H1 (cell line): ENCODE measurements at regions not wholly inside any gene's neighbourhood (a gene's known extent, or its start where the extent isn't known, plus 50 kb on each side); places are given as distances from the start of the nearest gene placed in this dataset.
A peak's percentile ranks its signal among the peaks of the same experiment; 100 is the strongest.

ENCODE experiments used
- CTCF ChIA-PET: fragments of 300-600 bp; sonication (Branson Sonifier 250); formaldehyde crosslinking; loops from one replicate; lab custom pipeline; 2021; ENCODE audit not compliant: partially characterized antibody; lab: Charles Lee
- POLR2A ChIA-PET: fragments of 300-600 bp; sonication (Branson Sonifier 250); formaldehyde crosslinking; loops from one replicate; lab custom pipeline; 2021; ENCODE audit warnings: inconsistent platforms; ENCODE audit not compliant: partially characterized antibody; lab: Charles Lee
- DNase-seq, 2 experiments: peaks; one replicate each; pipeline versions ENCODE4 v3.0.0 to v3.0.0-alpha.2; 2010 to 2022; ENCODE audit warnings: low spot score in 2 of 2, low read depth in 1 of 2, mixed read lengths in 1 of 2
- FAIRE-seq: peaks from 2 replicates; lab custom pipeline; 2011; peaks lifted over from hg19 to GRCh38; lab: Jason Lieb, UNC
- H2AFZ ChIP-seq: 2 replicates; pipeline ENCODE4 v1.8.1; 2012; ENCODE audit warnings: low read length, inconsistent platforms
- H2AK5ac ChIP-seq: 2 replicates; pipeline ENCODE4 v1.6.1; 2013; ENCODE audit warnings: low read depth, low read length
- H2BK120ac ChIP-seq: replicated peaks from 2 replicates; pipeline ENCODE3; 2013; ENCODE audit warnings: low read depth, low read length, inconsistent platforms
- H2BK12ac ChIP-seq: 2 replicates; pipeline ENCODE4 v1.6.1; 2013; ENCODE audit warnings: low read depth, low read length
- H2BK15ac ChIP-seq: 2 replicates; pipeline ENCODE4 v1.6.1; 2013; ENCODE audit warnings: low read length
- H2BK20ac ChIP-seq: 2 replicates; pipeline ENCODE4 v1.6.1; 2013; ENCODE audit warnings: low read length
- H2BK5ac ChIP-seq: 2 replicates; pipeline ENCODE4 v1.6.1; 2013; ENCODE audit warnings: low read depth, low read length
- H3K14ac ChIP-seq: 2 replicates; pipeline ENCODE4 v1.6.1; 2013; ENCODE audit warnings: inconsistent platforms; ENCODE audit not compliant: insufficient read length
- H3K18ac ChIP-seq: 2 replicates; pipeline ENCODE4 v1.6.1; 2013; ENCODE audit warnings: low read length; ENCODE audit errors: extremely low read depth
- H3K23ac ChIP-seq: 2 replicates; pipeline ENCODE4 v1.6.1; 2013; ENCODE audit warnings: inconsistent platforms; ENCODE audit not compliant: insufficient read length
- H3K23me2 ChIP-seq: 2 replicates; pipeline ENCODE4 v1.6.1; 2013; ENCODE audit warnings: low read depth, low read length
- H3K27ac ChIP-seq: 2 replicates; pipeline ENCODE4 v1.6.1; 2011; ENCODE audit warnings: low read depth, low read length, inconsistent platforms
- H3K27me3 ChIP-seq, 4 experiments: replicated peaks in 1 of 4; 1 replicate in 1 of 4; 2 replicates in 3 of 4; pipeline versions ENCODE4 v1.6.1 to v1.8.1; 2011 to 2013; ENCODE audit warnings: low read length in 3 of 4, mild to moderate bottlenecking in 3 of 4, inconsistent platforms in 2 of 4, mixed read lengths in 2 of 4, moderate library complexity in 1 of 4; ENCODE audit not compliant: control insufficient read depth in 3 of 4, insufficient read depth in 3 of 4; ENCODE audit errors: extremely low read depth in 1 of 4
- H3K36me3 ChIP-seq, 4 experiments: 2 replicates each; pipeline versions ENCODE4 v1.6.1 to v1.8.1; 2011 to 2013; ENCODE audit warnings: mild to moderate bottlenecking in 4 of 4, low read length in 3 of 4, moderate library complexity in 2 of 4, control low read depth in 1 of 4, inconsistent platforms in 1 of 4; ENCODE audit not compliant: insufficient read depth in 4 of 4, control insufficient read depth in 2 of 4
- H3K4ac ChIP-seq: replicated peaks from 2 replicates; pipeline ENCODE3; 2013; ENCODE audit warnings: low read length, low read depth, mixed read lengths, inconsistent platforms; ENCODE audit not compliant: insufficient read length
- H3K4me1 ChIP-seq, 4 experiments: replicated peaks in 1 of 4; 1 replicate in 1 of 4; 2 replicates in 3 of 4; pipeline versions ENCODE4 v1.6.1 to v1.8.1; 2011 to 2013; ENCODE audit warnings: low read length in 3 of 4, inconsistent platforms in 2 of 4, mixed read lengths in 1 of 4; ENCODE audit not compliant: insufficient read depth in 4 of 4, control insufficient read depth in 3 of 4
- H3K4me2 ChIP-seq, 2 experiments: 2 replicates each; pipeline versions ENCODE4 v1.6.1 to v1.8.1; 2011 to 2013; ENCODE audit warnings: low read depth in 2 of 2, low read length in 2 of 2, control low read depth in 1 of 2, inconsistent platforms in 1 of 2, mild to moderate bottlenecking in 1 of 2; ENCODE audit not compliant: insufficient read depth in 1 of 2
- H3K4me3 ChIP-seq, 4 experiments: fragments of 200-600, 300-600 bp in 1 of 4; sonication (generic), shearing (Covaris generic), sonication (Bioruptor Twin) in 1 of 4; 2 replicates each; pipeline versions ENCODE4 v1.5.1 to v1.8.1; 2011 to 2016; ENCODE audit warnings: low read length in 4 of 4, low read depth in 3 of 4, control low read depth in 2 of 4, inconsistent platforms in 2 of 4, mild to moderate bottlenecking in 2 of 4, mixed read lengths in 1 of 4, moderate library complexity in 1 of 4; ENCODE audit not compliant: insufficient read depth in 2 of 4; ENCODE audit errors: extremely low read depth in 1 of 4
- H3K56ac ChIP-seq: replicated peaks from 2 replicates; pipeline ENCODE3; 2013; ENCODE audit warnings: low read depth, mild to moderate bottlenecking, mixed read lengths, low read length, inconsistent platforms; ENCODE audit not compliant: insufficient read length
- H3K79me1 ChIP-seq: 2 replicates; pipeline ENCODE4 v1.6.1; 2013; ENCODE audit warnings: low read depth, low read length, control low read depth
- H3K79me2 ChIP-seq, 2 experiments: 2 replicates each; pipeline versions ENCODE4 v1.6.1 to v1.8.1; 2012 to 2013; ENCODE audit warnings: low read length in 2 of 2, mild to moderate bottlenecking in 2 of 2, inconsistent platforms in 1 of 2; ENCODE audit not compliant: insufficient read depth in 2 of 2, control insufficient read depth in 1 of 2
- H3K9ac ChIP-seq, 4 experiments: replicated peaks in 1 of 4; 1 replicate in 1 of 4; 2 replicates in 3 of 4; pipeline versions ENCODE4 v1.6.1 to v1.8.1; 2011 to 2013; ENCODE audit warnings: low read depth in 3 of 4, low read length in 3 of 4, control low read depth in 2 of 4, mild to moderate bottlenecking in 2 of 4, moderate library complexity in 2 of 4, inconsistent platforms in 1 of 4; ENCODE audit errors: extremely low read depth in 1 of 4
- H3K9me3 ChIP-seq, 2 experiments: 2 replicates each; pipeline versions ENCODE4 v1.6.1 to v1.8.1; 2012 to 2013; ENCODE audit warnings: mild to moderate bottlenecking in 2 of 2, moderate library complexity in 2 of 2, control low read depth in 1 of 2, inconsistent platforms in 1 of 2, low read depth in 1 of 2, low read length in 1 of 2, mixed read lengths in 1 of 2; ENCODE audit not compliant: insufficient read depth in 2 of 2
- H4K20me1 ChIP-seq, 2 experiments: replicated peaks in 1 of 2; 2 replicates each; pipeline versions ENCODE3 to v1.8.1; 2011 to 2013; ENCODE audit warnings: inconsistent platforms in 2 of 2, low read length in 2 of 2, mild to moderate bottlenecking in 1 of 2; ENCODE audit not compliant: insufficient read depth in 2 of 2, control insufficient read depth in 1 of 2
- H4K5ac ChIP-seq: 2 replicates; pipeline ENCODE4 v1.6.1; 2013; ENCODE audit warnings: low read length, low read depth, mixed read lengths, inconsistent platforms; ENCODE audit not compliant: insufficient read length
- H4K8ac ChIP-seq: 2 replicates; pipeline ENCODE4 v1.8.0; 2013; ENCODE audit warnings: mild to moderate bottlenecking, moderate library complexity, low read length, inconsistent platforms; ENCODE audit not compliant: insufficient read depth; ENCODE audit errors: extremely low read depth
- H4K91ac ChIP-seq: replicated peaks from 2 replicates; pipeline ENCODE3; 2013; ENCODE audit warnings: low read length, mixed read lengths, inconsistent platforms; ENCODE audit not compliant: insufficient read length
- BACH1 ChIP-seq: IDR thresholded peaks from 2 replicates; pipeline ENCODE4 v1.6.1; 2012; ENCODE audit warnings: low read length, improper control_type of control experiment
- JUND ChIP-seq: IDR thresholded peaks from 2 replicates; pipeline ENCODE4 v1.6.1; 2011; ENCODE audit warnings: mild to moderate bottlenecking, improper control_type of control experiment, low read length
- MAFK ChIP-seq: IDR thresholded peaks from 2 replicates; pipeline ENCODE4 v1.6.1; 2012; ENCODE audit warnings: low read depth, mild to moderate bottlenecking, improper control_type of control experiment, low read length
- RFX5 ChIP-seq: IDR thresholded peaks from 2 replicates; pipeline ENCODE4 v1.6.1; 2011; ENCODE audit warnings: low read depth, low read length, improper control_type of control experiment, borderline replicate concordance
- RNF2 ChIP-seq: fragments of 200-900, 300-1000 bp; sonication (generic); IDR thresholded peaks from 2 replicates; pipeline ENCODE4 v1.7.1; 2016; ENCODE audit warnings: borderline replicate concordance, low read depth, mild to moderate bottlenecking, antibody characterized with exemption, low read length; ENCODE audit not compliant: poor library complexity, severe bottlenecking; ENCODE audit errors: missing control alignments
- RXRA ChIP-seq: IDR thresholded peaks from 2 replicates; pipeline ENCODE4 v1.6.1; 2011; ENCODE audit warnings: low read depth, mild to moderate bottlenecking, low read length, moderate library complexity; ENCODE audit not compliant: insufficient read depth
- SIN3A ChIP-seq, 2 experiments: IDR thresholded peaks in 1 of 2; conservative IDR thresholded peaks in 1 of 2; 2 replicates each; pipeline ENCODE4 v1.6.1; 2011 to 2012; ENCODE audit warnings: low read length in 2 of 2, improper control_type of control experiment in 1 of 2, low read depth in 1 of 2, mild to moderate bottlenecking in 1 of 2
- SIRT6 ChIP-seq: IDR thresholded peaks from one replicate; pipeline ENCODE4 v1.7.1; 2012; ENCODE audit warnings: low read length, inconsistent platforms
- TAF1 ChIP-seq: IDR thresholded peaks from 2 replicates; pipeline ENCODE4 v1.6.1; 2011; ENCODE audit warnings: mild to moderate bottlenecking, low read depth, low read length
- WGBS, 2 experiments: shearing (Covaris generic) in 1 of 2; methylation state at CpG; one replicate each; pipeline versions ENCODE4 v1.1.6 to v1.1.7; 2013 to 2015; ENCODE audit warnings: low lambda C conversion rate in 2 of 2, mixed read lengths in 2 of 2, inconsistent platforms in 1 of 2, low coverage in 1 of 2, missing lambda C conversion rate in 1 of 2; ENCODE audit not compliant: insufficient replicate concordance in 2 of 2, insufficient coverage in 1 of 2, insufficient read length in 1 of 2; ENCODE audit errors: extremely low coverage in 1 of 2, missing lambda C conversion rate in 1 of 2; 5-methylcytosine and 5-hydroxymethylcytosine counted together

DNA sequence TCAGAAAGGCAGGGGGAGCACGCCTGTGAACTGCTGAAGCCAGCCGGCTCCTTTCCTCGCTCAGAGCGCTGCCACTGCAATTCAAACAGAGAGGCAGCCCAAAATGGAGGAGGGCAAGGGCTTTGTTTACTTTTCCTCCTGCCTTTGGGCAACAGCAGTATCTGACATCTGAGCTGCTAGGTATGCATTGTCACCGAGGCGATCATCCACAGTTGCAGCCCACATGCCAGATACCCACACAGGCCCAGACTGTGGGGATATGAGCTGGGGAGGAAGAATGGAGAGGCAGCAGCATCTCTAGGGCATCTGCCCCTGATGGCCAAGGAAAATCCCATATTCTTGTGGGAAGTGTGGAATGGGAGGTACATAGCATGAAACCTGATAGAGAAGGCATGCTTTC is 357.1 kb downstream of the BARHL2 start:
- H3K4me2 ChIP-seq, result no peak overlapping the region
- H2BK20ac ChIP-seq, result no peak overlapping the region
- no peak overlapping the region for H4K8ac ChIP-seq
- H3K4me1 ChIP-seq, result peaks cover 0 to 2% (median 0%) of the 10 kb centered on the region in 4 experiments; a peak in 1 of 7 replicates
- WGBS, 2 experiments, result 84% methylated on average over 6 of the region's 6 CpGs; no CpG with 5 or more reads in 1 of the 2 experiments
- DNase-seq, result no peak
- H3K36me3 ChIP-seq, result no peaks in the 10 kb centered on the region
- POLR2A ChIA-PET, result interaction anchor here (0.8 kb wide), 1 partner anchor 24 kb away, joined by 3 read pairs; no protein-coding TSS in a partner anchor
- no peak overlapping the region for H3K18ac ChIP-seq
- TF ChIP-seq JUND (no peak), RFX5 (no peak), RXRA (no peak), BACH1 (no peak), TAF1 (no peak), SIRT6 (no peak), SIN3A (conservative IDR thresholded peaks at IDR 0.05 in 1 of 2, IDR thresholded peaks at IDR 0.05 in 1 of 2; ENCODE audit: low read depth in 1 of 2, low read length in 2 of 2) (no peak), MAFK (no peak), RNF2 (no peak)
- H2BK120ac ChIP-seq, result no peak overlapping the region
- no peak overlapping the region for H3K14ac ChIP-seq
- no peak overlapping the region for H2AK5ac ChIP-seq
- no peak overlapping the region for H3K23ac ChIP-seq
- H4K20me1 ChIP-seq, result no peaks in the 10 kb centered on the region
- H3K4me3 ChIP-seq, result no peak overlapping the region
- no peaks in the 10 kb centered on the region; the same call in 1 of the 2 replicates for H3K79me1 ChIP-seq
- no peak overlapping the region for H4K91ac ChIP-seq
- no peak overlapping the region for H3K9ac ChIP-seq
- peak overlapping the region; percentile 67; the same call in 1 of the 2 replicates for H2AFZ ChIP-seq
- no peak overlapping the region for H4K5ac ChIP-seq
- no peaks in the 10 kb centered on the region for H3K27me3 ChIP-seq
- no peak overlapping the region for H3K27ac ChIP-seq
- no peak overlapping the region for H3K4ac ChIP-seq
- H2BK15ac ChIP-seq, result no peak overlapping the region; the same call in 1 of the 2 replicates
- no peak overlapping the region for H3K56ac ChIP-seq
- CTCF ChIA-PET, result interaction anchor here (0.8 to 1.5 kb wide), 6 partner anchors 9 to 245 kb away, joined by 3 to 4 read pairs (median 4); no protein-coding TSS in a partner anchor
- FAIRE-seq, result no peak
- no peaks in the 10 kb centered on the region for H3K9me3 ChIP-seq
- no peak overlapping the region for H2BK5ac ChIP-seq
- H2BK12ac ChIP-seq, result no peak overlapping the region
- no peaks in the 10 kb centered on the region for H3K23me2 ChIP-seq
- H3K79me2 ChIP-seq, result no peaks in the 10 kb centered on the region
